B cell (primary cell): ENCODE measurements at regions not wholly inside any gene's neighbourhood (a gene's known extent, or its start where the extent isn't known, plus 50 kb on each side); places are given as distances from the start of the nearest gene placed in this dataset.
"Not testable (repeated sequence)": the region's sequence is repeated elsewhere in the genome, so short reads cannot be mapped to it uniquely, and the experiment has no call there.

Experiments
- ATAC-seq: fragments of 200-7000 bp; cut with Tn5 transposase; one replicate; pipeline ENCODE4 v1.10.0; 2021; ENCODE audit warnings: low read depth, mild to moderate bottlenecking, moderate number of reproducible peaks, moderate library complexity
- CTCF ChIA-PET: fragments of 350-600 bp; sonication (Branson Sonifier 250); formaldehyde crosslinking; loops from one replicate; lab custom pipeline; 2021; ENCODE audit warnings: antibody characterized with exemption, inconsistent platforms; lab: Charles Lee
- POLR2A ChIA-PET: fragments of 350-600 bp; sonication (Branson Sonifier 250); formaldehyde crosslinking; loops from one replicate; lab custom pipeline; 2021; ENCODE audit warnings: antibody characterized with exemption; lab: Charles Lee
- DNase-seq: peaks from one replicate; pipeline ENCODE4 v3.0.0; 2013
- H2AFZ ChIP-seq: 2 replicates; pipeline ENCODE4 v1.6.1; 2012; ENCODE audit warnings: mild to moderate bottlenecking, low read depth, low read length; ENCODE audit not compliant: insufficient read depth, poor library complexity, severe bottlenecking
- H3K27ac ChIP-seq, 2 donors: 1 replicate in 1 of 2; 2 replicates in 1 of 2; pipeline ENCODE4 v1.5.1; 2012 to 2013; ENCODE audit warnings: low read length in 2 of 2, mild to moderate bottlenecking in 2 of 2, moderate library complexity in 1 of 2
- H3K27me3 ChIP-seq, 4 experiments: fragments of 200-600 bp in 1 of 4; sonication (generic) in 1 of 4; replicated peaks in 1 of 4; 1 replicate in 2 of 4; 2 replicates in 2 of 4; pipeline versions ENCODE4 v1.6.1 to v1.7.0; 2013 to 2016; ENCODE audit warnings: low read length in 3 of 4, mild to moderate bottlenecking in 2 of 4, mixed read lengths in 1 of 4, moderate library complexity in 1 of 4; ENCODE audit not compliant: insufficient read depth in 4 of 4, control insufficient read depth in 3 of 4; ENCODE audit errors: control extremely low read depth in 1 of 4
- H3K36me3 ChIP-seq, 2 experiments: replicated peaks in 1 of 2; 1 replicate in 1 of 2; 2 replicates in 1 of 2; pipeline versions ENCODE4 v1.6.1 to v1.7.1; 2013; ENCODE audit warnings: low read length in 1 of 2; ENCODE audit not compliant: insufficient read depth in 2 of 2, control insufficient read depth in 1 of 2; ENCODE audit errors: control extremely low read depth in 1 of 2, extremely low read depth in 1 of 2
- H3K4me1 ChIP-seq, 2 donors: fragments of 200-600 bp in 1 of 2; sonication (generic) in 1 of 2; 1 replicate in 1 of 2; 2 replicates in 1 of 2; pipeline versions ENCODE4 v1.5.1 to v1.6.1; 2013 to 2017; ENCODE audit warnings: low read length in 2 of 2; ENCODE audit not compliant: control insufficient read depth in 2 of 2, insufficient read depth in 2 of 2
- H3K4me2 ChIP-seq: replicated peaks from 2 replicates; pipeline ENCODE3; 2012; ENCODE audit warnings: mild to moderate bottlenecking, low read depth, low read length; ENCODE audit not compliant: poor library complexity, severe bottlenecking
- H3K4me3 ChIP-seq, 5 experiments: fragments of 200-600 bp in 1 of 5; sonication (generic) in 1 of 5; 1 replicate in 3 of 5; 2 replicates in 2 of 5; pipeline versions ENCODE4 v1.5.1 to v1.7.0; 2011 to 2016; ENCODE audit warnings: low read length in 4 of 5, mild to moderate bottlenecking in 4 of 5, low read depth in 2 of 5, control low read depth in 1 of 5, moderate library complexity in 1 of 5; ENCODE audit not compliant: insufficient read depth in 1 of 5; ENCODE audit errors: control extremely low read depth in 1 of 5, extremely low read depth in 1 of 5
- H3K79me2 ChIP-seq: fragments of 200-600 bp; sonication (generic); one replicate; pipeline ENCODE4 v1.6.0; 2016; ENCODE audit warnings: low read length; ENCODE audit not compliant: control insufficient read depth, insufficient read depth
- H3K9ac ChIP-seq: fragments of 200-600 bp; sonication (generic); 2 replicates; pipeline ENCODE4 v1.6.1; 2017; ENCODE audit warnings: mild to moderate bottlenecking, low read length, moderate library complexity
- H3K9me3 ChIP-seq, 3 donors: one replicate each; pipeline versions ENCODE4 v1.6.1 to v1.7.1; 2013; ENCODE audit warnings: low read length in 2 of 3; ENCODE audit not compliant: control insufficient read depth in 2 of 3, insufficient read depth in 1 of 3; ENCODE audit errors: control extremely low read depth in 1 of 3
- H4K20me1 ChIP-seq: 2 replicates; pipeline ENCODE4 v1.6.0; 2012; ENCODE audit warnings: mild to moderate bottlenecking, low read length; ENCODE audit not compliant: insufficient read depth, control insufficient read depth, poor library complexity, severe bottlenecking
- H3K27ac Mint-ChIP-seq: one replicate; pipeline ENCODE4 v1.8.0; 2021; ENCODE audit warnings: mixed read lengths
- H3K27me3 Mint-ChIP-seq: one replicate; pipeline ENCODE4 v1.8.0; 2021; ENCODE audit warnings: mixed read lengths
- H3K4me1 Mint-ChIP-seq: one replicate; pipeline ENCODE4 v1.8.0; 2021; ENCODE audit warnings: mixed read lengths
- H3K4me3 Mint-ChIP-seq: one replicate; pipeline ENCODE4 v1.8.0; 2021; ENCODE audit warnings: mixed read lengths
- H3K9me3 Mint-ChIP-seq: one replicate; pipeline ENCODE4 v1.8.0; 2022; ENCODE audit warnings: mixed read lengths; ENCODE audit not compliant: insufficient read depth
- CTCF ChIP-seq: fragments of 200-600 bp; IDR thresholded peaks from one replicate; pipeline ENCODE4 v1.8.0; 2022; ENCODE audit warnings: antibody characterized with exemption, mild to moderate bottlenecking
- EZH2 ChIP-seq: IDR thresholded peaks from 2 replicates; pipeline ENCODE4 v1.6.1; 2012; ENCODE audit warnings: borderline replicate concordance, low read depth, mild to moderate bottlenecking, moderate library complexity, low read length; ENCODE audit not compliant: insufficient read depth, poor library complexity, severe bottlenecking
- WGBS: methylation state at CpG from one replicate; pipeline ENCODE4 v1.1.5; 2013; ENCODE audit warnings: missing lambda C conversion rate; ENCODE audit not compliant: insufficient coverage; 5-methylcytosine and 5-hydroxymethylcytosine counted together
- intact Hi-C: fragments of 100-400 bp; cut with micrococcal nuclease; formaldehyde crosslinking; loops from one replicate; pipeline ENCODE4 v1.10.0; 2022

GRCh38 chrX:45803383-45803921 is 602.8 kb upstream of the DIPK2B start:
- POLR2A ChIA-PET, result no interaction called here
- no peaks in the 10 kb centered on the region for H3K27me3 ChIP-seq
- Mint-ChIP-seq H3K4me3 (no peak overlapping the region), H3K9me3 (no peaks in the 10 kb centered on the region), H3K27ac (no peak overlapping the region), H3K27me3 (no peaks in the 10 kb centered on the region), H3K4me1 (peaks cover 20% of the 10 kb centered on the region)
- H3K36me3 ChIP-seq, result no peaks in the 10 kb centered on the region
- no peak overlapping the region for H3K9ac ChIP-seq
- H3K9me3 ChIP-seq, result no peaks in the 10 kb centered on the region
- H3K4me2 ChIP-seq, result no peak overlapping the region
- TF ChIP-seq EZH2 (no peak), CTCF (no peak)
- CTCF ChIA-PET, result no interaction called here
- no peak overlapping the region for H3K4me3 ChIP-seq
- intact Hi-C loops, result loop anchor here (10.0 kb wide), 1 partner anchor 601 kb away; no protein-coding TSS in a partner anchor
- H3K79me2 ChIP-seq, result no peaks in the 10 kb centered on the region
- WGBS, result no CpG with 5 or more reads among the region's 4 CpGs
- H4K20me1 ChIP-seq, result no peaks in the 10 kb centered on the region
- H3K27ac ChIP-seq, result no peak overlapping the region
- peaks cover 10 to 11% of the 10 kb centered on the region in 2 donors for H3K4me1 ChIP-seq
- H2AFZ ChIP-seq, result no peak overlapping the region
- no peak for ATAC-seq
- DNase-seq, result no peak

DNA sequence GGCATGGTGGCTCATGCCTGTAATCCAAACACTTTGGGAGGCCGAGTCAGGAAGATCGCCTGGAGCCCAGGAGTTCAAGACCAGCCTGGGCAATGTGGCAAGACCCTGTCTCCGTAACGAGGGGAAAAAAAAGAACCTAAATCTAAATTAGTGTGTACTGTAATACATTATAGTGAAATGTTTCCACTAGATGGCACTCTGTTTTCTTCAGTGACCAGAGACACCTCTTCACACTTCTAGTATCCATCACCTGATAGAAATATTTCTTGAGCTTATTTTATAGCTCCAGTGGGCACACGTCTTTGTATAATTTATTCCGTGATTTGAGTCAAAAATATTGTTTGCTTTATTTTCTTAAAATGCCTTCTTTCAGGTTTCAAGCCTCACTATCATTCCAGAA is 600.9 kb upstream of the DIPK2B start:
- TF ChIP-seq EZH2 (no peak), CTCF (peak; percentile 39)
- Histone ChIP-seq H4K20me1 (no peaks in the 10 kb centered on the region), H3K36me3 (no peaks in the 10 kb centered on the region), H3K4me2 (no peak overlapping the region), H3K4me1 (peaks cover 6 to 7% of the 10 kb centered on the region in 2 donors), H3K9ac (no peak overlapping the region), H3K27ac (no peak overlapping the region), H3K9me3 (no peaks in the 10 kb centered on the region), H3K79me2 (no peaks in the 10 kb centered on the region), H3K27me3 (no peaks in the 10 kb centered on the region), H2AFZ (no peak overlapping the region), H3K4me3 (no peak overlapping the region)
- H3K4me3 Mint-ChIP-seq, result no peak overlapping the region
- intact Hi-C loops, result loop anchor here (10.0 kb wide), 1 partner anchor 603 kb away; no protein-coding TSS in a partner anchor
- peaks cover 7% of the 10 kb centered on the region for H3K4me1 Mint-ChIP-seq
- DNase-seq, result peak; percentile 34
- POLR2A ChIA-PET, result no interaction called here
- no CpG with 5 or more reads among the region's 6 CpGs for WGBS
- no peaks in the 10 kb centered on the region for H3K9me3 Mint-ChIP-seq
- no peak for ATAC-seq
- no peak overlapping the region for H3K27ac Mint-ChIP-seq
- H3K27me3 Mint-ChIP-seq, result no peaks in the 10 kb centered on the region
- CTCF ChIA-PET, result interaction anchor here (1.0 to 2.2 kb wide), 9 partner anchors 12 to 607 kb away, joined by 3 to 8 read pairs (median 4); no protein-coding TSS in a partner anchor

DNA sequence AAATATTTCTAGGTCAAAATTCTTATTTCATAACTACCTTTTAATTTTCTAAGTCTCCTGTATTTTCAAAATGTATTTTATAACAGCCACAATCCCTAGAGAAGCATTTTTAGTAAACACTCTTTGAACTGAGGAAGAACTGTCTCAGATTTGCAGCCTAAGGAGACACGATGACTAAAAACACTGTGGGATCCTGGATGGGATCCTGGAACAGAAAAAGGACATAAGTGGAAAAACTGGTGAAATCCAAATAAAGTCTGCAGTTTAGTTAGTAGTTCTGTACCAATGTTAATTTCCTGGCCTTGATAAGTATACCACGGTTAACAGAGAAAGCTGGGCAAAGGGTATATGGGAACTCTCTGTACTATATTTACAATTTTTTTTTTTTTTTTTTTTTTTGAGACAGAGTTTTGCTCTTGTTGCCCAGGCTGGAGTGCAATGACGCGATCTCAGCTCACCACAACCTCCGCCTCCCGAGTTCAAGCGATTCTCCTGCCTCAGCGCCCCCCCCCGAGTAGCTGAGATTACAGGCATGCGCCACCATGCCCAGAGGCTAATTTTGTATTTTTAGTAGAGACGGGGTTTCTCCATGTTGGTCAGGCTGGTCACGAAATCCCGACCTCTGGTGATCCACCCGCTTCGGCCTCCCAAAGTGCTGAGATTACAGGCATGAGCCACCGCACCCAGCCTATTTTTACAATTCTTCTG is 600.2 kb upstream of the DIPK2B start:
- H2AFZ ChIP-seq, H4K20me1 ChIP-seq, POLR2A ChIA-PET, H3K4me1 Mint-ChIP-seq, H3K36me3 ChIP-seq, H3K4me1 ChIP-seq, ATAC-seq, H3K4me2 ChIP-seq, H3K27ac Mint-ChIP-seq, H3K27me3 ChIP-seq, H3K9ac ChIP-seq, H3K27me3 Mint-ChIP-seq, H3K4me3 Mint-ChIP-seq, H3K79me2 ChIP-seq, H3K9me3 ChIP-seq, H3K27ac ChIP-seq, DNase-seq, H3K9me3 Mint-ChIP-seq, H3K4me3 ChIP-seq: not testable (repeated sequence)
- CTCF ChIA-PET, result interaction anchor here (1.1 to 2.2 kb wide), 4 partner anchors 12 to 286 kb away, joined by 4 to 8 read pairs (median 4); no protein-coding TSS in a partner anchor
- 90% methylated on average over 4 of the region's 16 CpGs for WGBS
- intact Hi-C loops, result loop anchor here (10.0 kb wide), 1 partner anchor 604 kb away; no protein-coding TSS in a partner anchor
